IMR-90 (cell line): ENCODE measurements at regions not wholly inside any gene's neighbourhood (a gene's known extent, or its start where the extent isn't known, plus 50 kb on each side); places are given as distances from the start of the nearest gene placed in this dataset.

ENCODE experiments used
- ATAC-seq: fragments of 200-7000 bp; cut with Tn5 transposase; 2 replicates; pipeline ENCODE4 v1.9.1; 2020; ENCODE audit warnings: low read depth, mild to moderate bottlenecking, moderate library complexity
- BruUV-seq: library from RNA; stranded (reverse); fragments of 400-500 nt; replicated peaks from 2 replicates; lab custom pipeline; 2021; lab: Mats Ljungman, UMichigan
- CTCF ChIA-PET: fragments of 300-600 bp; formaldehyde crosslinking; extraction: SDS; loops from one replicate; lab custom pipeline; 2021; ENCODE audit warnings: antibody characterized with exemption; lab: Yijun Ruan, JAX
- POLR2A ChIA-PET: fragments of 300-600 bp; sonication (Branson Sonifier 250); formaldehyde crosslinking; loops from one replicate; lab custom pipeline; 2022; ENCODE audit warnings: antibody characterized with exemption; ENCODE audit not compliant: unreplicated experiment; lab: Charles Lee
- DNase-seq: peaks from one replicate; pipeline ENCODE4 v3.0.0; 2013
- H2AFZ ChIP-seq: replicated peaks from 2 replicates; pipeline ENCODE3; 2013; ENCODE audit warnings: low read length, mild to moderate bottlenecking; ENCODE audit not compliant: poor library complexity
- H2AK5ac ChIP-seq: 2 replicates; pipeline ENCODE4 v1.6.1; 2013; ENCODE audit warnings: low read depth, low read length, inconsistent platforms
- H2AK9ac ChIP-seq: replicated peaks from 2 replicates; pipeline ENCODE3; 2013; ENCODE audit warnings: mild to moderate bottlenecking, low read depth, low read length, moderate library complexity; ENCODE audit not compliant: poor library complexity
- H2BK120ac ChIP-seq: 2 replicates; pipeline ENCODE4 v1.6.1; 2013; ENCODE audit warnings: low read depth, low read length, inconsistent platforms
- H2BK15ac ChIP-seq: 3 replicates; pipeline ENCODE4 v1.6.1; 2013; ENCODE audit warnings: low read depth, low read length, inconsistent platforms
- H2BK20ac ChIP-seq: 2 replicates; pipeline ENCODE4 v1.6.1; 2013; ENCODE audit warnings: low read depth, mild to moderate bottlenecking, inconsistent platforms, low read length, moderate library complexity
- H2BK5ac ChIP-seq: 2 replicates; pipeline ENCODE4 v1.6.1; 2013; ENCODE audit warnings: mild to moderate bottlenecking, low read depth, low read length, inconsistent platforms; ENCODE audit not compliant: poor library complexity, severe bottlenecking
- H3K14ac ChIP-seq: replicated peaks from 2 replicates; pipeline ENCODE4 v1.6.1; 2013; ENCODE audit warnings: low read depth, low read length, inconsistent platforms
- H3K18ac ChIP-seq: 2 replicates; pipeline ENCODE4 v1.6.1; 2013; ENCODE audit warnings: low read depth, low read length, control low read depth
- H3K23ac ChIP-seq: 2 replicates; pipeline ENCODE4 v1.6.1; 2013; ENCODE audit warnings: low read depth, low read length, inconsistent platforms
- H3K27ac ChIP-seq: 2 replicates; pipeline ENCODE4 v1.5.1; 2013; ENCODE audit warnings: mild to moderate bottlenecking, control low read depth, low read length; ENCODE audit not compliant: insufficient read depth
- H3K27me3 ChIP-seq: 2 replicates; pipeline ENCODE4 v1.6.1; 2013; ENCODE audit warnings: low read length; ENCODE audit not compliant: control insufficient read depth, insufficient read depth
- H3K36me3 ChIP-seq: 2 replicates; pipeline ENCODE4 v1.6.1; 2013; ENCODE audit warnings: low read length, mixed read lengths; ENCODE audit not compliant: control insufficient read depth, insufficient read depth
- H3K4ac ChIP-seq: 2 replicates; pipeline ENCODE4 v1.6.1; 2013; ENCODE audit warnings: low read depth, low read length, inconsistent platforms
- H3K4me1 ChIP-seq: 2 replicates; pipeline ENCODE4 v1.6.1; 2013; ENCODE audit warnings: low read length, mixed read lengths; ENCODE audit not compliant: control insufficient read depth, insufficient read depth
- H3K4me2 ChIP-seq: 2 replicates; pipeline ENCODE4 v1.6.1; 2013; ENCODE audit warnings: low read depth, mild to moderate bottlenecking, control low read depth, low read length, moderate library complexity
- H3K4me3 ChIP-seq: 2 replicates; pipeline ENCODE4 v1.5.1; 2013; ENCODE audit warnings: low read depth, mild to moderate bottlenecking, control low read depth, low read length, moderate library complexity; ENCODE audit not compliant: insufficient read depth
- H3K56ac ChIP-seq: 2 replicates; pipeline ENCODE4 v1.6.1; 2013; ENCODE audit warnings: low read length, inconsistent platforms; ENCODE audit not compliant: insufficient read depth; ENCODE audit errors: extremely low read depth
- H3K79me1 ChIP-seq, 2 experiments: 2 replicates each; pipeline ENCODE4 v1.6.1; 2013; ENCODE audit warnings: low read length in 2 of 2, inconsistent platforms in 1 of 2, low read depth in 1 of 2
- H3K9ac ChIP-seq: 2 replicates; pipeline ENCODE4 v1.6.1; 2013; ENCODE audit warnings: low read depth, low read length, control low read depth
- H3K9me1 ChIP-seq: 2 replicates; pipeline ENCODE4 v1.6.1; 2013; ENCODE audit warnings: low read length, inconsistent platforms; ENCODE audit not compliant: insufficient read depth
- H3K9me3 ChIP-seq: 2 replicates; pipeline ENCODE4 v1.6.1; 2013; ENCODE audit warnings: low read length; ENCODE audit not compliant: control insufficient read depth, insufficient read depth
- H4K20me1 ChIP-seq: 2 replicates; pipeline ENCODE4 v1.6.1; 2013; ENCODE audit warnings: low read length, inconsistent platforms; ENCODE audit not compliant: insufficient read depth
- H4K5ac ChIP-seq: 2 replicates; pipeline ENCODE4 v1.6.1; 2013; ENCODE audit warnings: mild to moderate bottlenecking, low read depth, low read length, control low read depth
- H4K8ac ChIP-seq, 2 experiments: 2 replicates each; pipeline ENCODE4 v1.6.1; 2013; ENCODE audit warnings: low read depth in 2 of 2, low read length in 2 of 2, control low read depth in 1 of 2, inconsistent platforms in 1 of 2
- H4K91ac ChIP-seq: 2 replicates; pipeline ENCODE4 v1.6.1; 2013; ENCODE audit warnings: low read depth, low read length, inconsistent platforms; ENCODE audit not compliant: insufficient read depth
- BHLHE40 ChIP-seq: fragments of 150-350 bp; IDR thresholded peaks from 2 replicates; pipeline ENCODE4 v1.6.1; 2016; ENCODE audit warnings: mild to moderate bottlenecking, low read depth, low read length
- CEBPB ChIP-seq: IDR thresholded peaks from 2 replicates; pipeline ENCODE4 v1.6.1; 2012; ENCODE audit warnings: low read depth, low read length, improper control_type of control experiment
- CHD1 ChIP-seq: IDR thresholded peaks from 2 replicates; pipeline ENCODE4 v1.6.1; 2012; ENCODE audit warnings: low read depth, low read length, improper control_type of control experiment
- ELK1 ChIP-seq: fragments of 150-350 bp; IDR thresholded peaks from 2 replicates; pipeline ENCODE4 v1.6.1; 2016; ENCODE audit warnings: low read depth, mild to moderate bottlenecking, low read length, moderate library complexity, borderline replicate concordance
- FOS ChIP-seq: fragments of 150-350 bp; IDR thresholded peaks from 2 replicates; pipeline ENCODE4 v1.6.1; 2016; ENCODE audit warnings: low read depth, low read length
- MAFK ChIP-seq: IDR thresholded peaks from 2 replicates; pipeline ENCODE4 v1.6.1; 2012; ENCODE audit warnings: low read depth, low read length, improper control_type of control experiment
- MAZ ChIP-seq: IDR thresholded peaks from 2 replicates; pipeline ENCODE4 v1.6.1; 2012; ENCODE audit warnings: low read depth, mild to moderate bottlenecking, low read length, improper control_type of control experiment, moderate library complexity, borderline replicate concordance
- MXI1 ChIP-seq: IDR thresholded peaks from 2 replicates; pipeline ENCODE4 v1.6.1; 2012; ENCODE audit warnings: low read depth, mild to moderate bottlenecking, low read length, moderate library complexity, borderline replicate concordance
- NFE2L2 ChIP-seq: fragments of 150-350 bp; IDR thresholded peaks from 2 replicates; pipeline ENCODE4 v1.6.1; 2016; ENCODE audit warnings: low read depth, mild to moderate bottlenecking, low read length
- POLR2A ChIP-seq: IDR thresholded peaks from 2 replicates; pipeline ENCODE4 v1.6.1; 2012; ENCODE audit warnings: mild to moderate bottlenecking, low read depth, low read length
- RAD21 ChIP-seq: IDR thresholded peaks from 2 replicates; pipeline ENCODE4 v1.6.1; 2012; ENCODE audit warnings: low read length, improper control_type of control experiment
- RCOR1 ChIP-seq: IDR thresholded peaks from 2 replicates; pipeline ENCODE4 v1.6.1; 2012; ENCODE audit warnings: mild to moderate bottlenecking, low read length, improper control_type of control experiment; ENCODE audit not compliant: insufficient replicate concordance
- RFX5 ChIP-seq: IDR thresholded peaks from 2 replicates; pipeline ENCODE4 v1.8.0; 2012; ENCODE audit warnings: low read depth, mild to moderate bottlenecking, low read length, moderate library complexity
- SMC3 ChIP-seq: fragments of 150-350 bp; IDR thresholded peaks from 2 replicates; pipeline ENCODE4 v1.6.1; 2016; ENCODE audit warnings: low read depth, mild to moderate bottlenecking, antibody characterized with exemption, low read length, moderate library complexity
- USF2 ChIP-seq: fragments of 150-350 bp; IDR thresholded peaks from 2 replicates; pipeline ENCODE4 v1.6.1; 2017; ENCODE audit warnings: mild to moderate bottlenecking, antibody characterized with exemption, low read length, low read depth
- WGBS, 2 experiments: methylation state at CpG; one replicate each; pipeline versions ENCODE4 v1.1.5 to v1.1.7; 2013; ENCODE audit warnings: missing lambda C conversion rate in 2 of 2; ENCODE audit not compliant: insufficient read length in 1 of 2; ENCODE audit errors: extremely low coverage in 2 of 2; 5-methylcytosine and 5-hydroxymethylcytosine counted together
- dilution Hi-C: fragments of 300-500 bp; cut with HindIII; formaldehyde crosslinking; loops from one replicate; pipeline ENCODE4 v1.14.3; 2018; ENCODE audit warnings: low sequenced_read_pairs; ENCODE audit not compliant: unreplicated experiment
- in situ Hi-C: fragments of 300-500 bp; cut with MboI; formaldehyde crosslinking; loops from 3 replicates; pipeline ENCODE4 v1.14.3; 2019; ENCODE audit warnings: low sequenced_read_pairs, inconsistent platforms, mixed read lengths
- intact Hi-C: fragments of 100-400 bp; cut with micrococcal nuclease; formaldehyde crosslinking; loops from 2 replicates; pipeline ENCODE4 v1.10.0; 2022
- TF ChIP-seq, protein P1 (sequence below): conservative IDR thresholded peaks from 2 replicates; pipeline ENCODE4 v1.5.1; 2012; ENCODE audit warnings: mild to moderate bottlenecking, low read depth, low read length, improper control_type of control experiment

DNA sequence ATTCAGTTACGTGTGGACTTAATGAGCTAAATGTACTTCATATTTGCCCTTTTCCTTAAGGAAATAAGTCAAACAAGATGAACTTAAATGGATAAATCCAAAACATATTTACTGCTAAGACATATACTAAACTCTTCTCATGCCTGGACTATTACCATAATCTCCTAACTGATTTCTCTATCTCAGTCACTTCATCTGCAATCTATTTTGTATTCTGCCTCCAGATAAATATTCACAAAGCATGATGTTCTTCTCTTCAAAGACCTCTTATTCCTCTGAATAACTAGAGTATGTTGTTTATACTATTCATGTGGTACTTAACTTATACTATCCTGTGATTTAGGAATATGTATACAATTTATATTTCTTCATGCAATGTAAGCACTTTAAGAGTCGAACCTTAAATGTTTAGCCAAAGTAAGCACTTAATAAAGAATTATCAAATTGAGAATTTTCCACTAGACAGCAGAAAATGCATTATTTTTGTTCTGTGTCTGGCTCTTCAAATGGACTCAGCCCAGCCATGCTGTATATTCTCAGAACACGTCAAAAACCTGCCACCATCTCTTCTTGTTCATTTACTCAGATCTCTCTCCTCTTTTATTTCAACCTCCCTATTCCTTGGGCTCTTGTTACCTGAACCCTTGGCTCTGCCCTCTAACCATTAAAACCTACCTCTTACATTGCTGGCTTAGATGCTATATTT is 79.9 kb upstream of the ARHGAP28 start:
- ChIA-PET CTCF (interaction anchor here (0.6 kb wide), 1 partner anchor 20 kb away, joined by 3 read pairs; no protein-coding TSS in a partner anchor), POLR2A (no interaction called here)
- Histone ChIP-seq H3K79me1 (no peaks in the 10 kb centered on the region), H3K4ac (no peak overlapping the region), H2BK15ac (no peak overlapping the region), H3K4me1 (peaks cover 5% of the 10 kb centered on the region; the same call in 1 of the 2 replicates), H3K36me3 (no peaks in the 10 kb centered on the region), H3K14ac (no peak overlapping the region), H3K4me3 (no peak overlapping the region), H3K9ac (no peak overlapping the region), H4K20me1 (no peaks in the 10 kb centered on the region), H3K23ac (no peak overlapping the region), H3K9me1 (peaks cover 3% of the 10 kb centered on the region; the same call in 1 of the 2 replicates), H3K9me3 (no peaks in the 10 kb centered on the region), H2BK5ac (no peak overlapping the region), H3K56ac (no peak overlapping the region), H2AK5ac (no peak overlapping the region), H3K27me3 (peaks cover 10% of the 10 kb centered on the region), H3K18ac (no peak overlapping the region; the same call in 1 of the 2 replicates), H2BK120ac (no peak overlapping the region), H3K4me2 (no peak overlapping the region), H4K5ac (no peak overlapping the region), H2BK20ac (no peak overlapping the region), H2AFZ (no peak overlapping the region), H2AK9ac (no peak overlapping the region), H4K8ac (no peak overlapping the region), H3K27ac (no peak overlapping the region), H4K91ac (no peak overlapping the region)
- WGBS, 2 experiments = 0% methylated on average over 1 of the region's 3 CpGs; no CpG with 5 or more reads in 1 of the 2 experiments
- dilution Hi-C loops (no loop called here), in situ Hi-C loops (no loop called here), intact Hi-C loops (no loop called here)
- no TSS peak for BruUV-seq
- ATAC-seq (no peak), DNase-seq (no peak)
- TF ChIP-seq USF2 (no peak), MAFK (no peak), BHLHE40 (no peak), MXI1 (no peak), RFX5 (no peak), RAD21 (no peak), ELK1 (no peak), MAZ (no peak), CEBPB (no peak), POLR2A (no peak), NFE2L2 (no peak), FOS (no peak), RCOR1 (no peak), SMC3 (no peak), CHD1 (no peak)
- TF ChIP-seq, protein P1, sequence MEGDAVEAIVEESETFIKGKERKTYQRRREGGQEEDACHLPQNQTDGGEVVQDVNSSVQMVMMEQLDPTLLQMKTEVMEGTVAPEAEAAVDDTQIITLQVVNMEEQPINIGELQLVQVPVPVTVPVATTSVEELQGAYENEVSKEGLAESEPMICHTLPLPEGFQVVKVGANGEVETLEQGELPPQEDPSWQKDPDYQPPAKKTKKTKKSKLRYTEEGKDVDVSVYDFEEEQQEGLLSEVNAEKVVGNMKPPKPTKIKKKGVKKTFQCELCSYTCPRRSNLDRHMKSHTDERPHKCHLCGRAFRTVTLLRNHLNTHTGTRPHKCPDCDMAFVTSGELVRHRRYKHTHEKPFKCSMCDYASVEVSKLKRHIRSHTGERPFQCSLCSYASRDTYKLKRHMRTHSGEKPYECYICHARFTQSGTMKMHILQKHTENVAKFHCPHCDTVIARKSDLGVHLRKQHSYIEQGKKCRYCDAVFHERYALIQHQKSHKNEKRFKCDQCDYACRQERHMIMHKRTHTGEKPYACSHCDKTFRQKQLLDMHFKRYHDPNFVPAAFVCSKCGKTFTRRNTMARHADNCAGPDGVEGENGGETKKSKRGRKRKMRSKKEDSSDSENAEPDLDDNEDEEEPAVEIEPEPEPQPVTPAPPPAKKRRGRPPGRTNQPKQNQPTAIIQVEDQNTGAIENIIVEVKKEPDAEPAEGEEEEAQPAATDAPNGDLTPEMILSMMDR = no peak
